ENCODE measurements at regions not wholly inside any gene's neighbourhood (a gene's known extent, or its start where the extent isn't known, plus 50 kb on each side); places are given as distances from the start of the nearest gene placed in this dataset.

- WGBS, 2 donors = 24 to 48% methylated on average over 1 of the region's 1 CpG
- TF ChIP-seq POLR2A (IDR thresholded peaks at IDR 0.05) (no peak), CTCF (IDR thresholded peaks at IDR 0.05) (no peak)
- DNase-seq (ENCODE audit: low spot score in 2 of 2) = no peak
- no peak overlapping the region for H3K4me3 ChIP-seq (ENCODE audit: low read depth, poor library complexity, severe bottlenecking)
- intact Hi-C loops (cut with DNase I; ENCODE audit: low total_unique reads) = no loop called here
These were observed 936.2 kb downstream of the DSC3 start for GRCh38 chr18:30106356-30106755.

- DNase-seq (ENCODE audit: low spot score in 2 of 2) = no peak
- 45 to 57% methylated on average over 2 of the region's 2 CpGs for WGBS, 2 donors
- intact Hi-C loops (cut with DNase I; ENCODE audit: low total_unique reads) = no loop called here
- H3K4me3 ChIP-seq (ENCODE audit: low read depth, poor library complexity, severe bottlenecking) = no peak overlapping the region
- TF ChIP-seq CTCF (IDR thresholded peaks at IDR 0.05) = no peak
- no peak for TF ChIP-seq POLR2A (IDR thresholded peaks at IDR 0.05)
These were observed 938.7 kb downstream of the DSC3 start for GRCh38 chr18:30103881-30104280.

- H3K4me3 ChIP-seq (ENCODE audit: low read depth, poor library complexity, severe bottlenecking) = no peak overlapping the region
- TF ChIP-seq POLR2A (IDR thresholded peaks at IDR 0.05) (no peak), CTCF (IDR thresholded peaks at IDR 0.05) (no peak)
- WGBS, 2 donors = 96 to 97% methylated on average over 1 of the region's 1 CpG
- no peak for DNase-seq (ENCODE audit: low spot score in 2 of 2)
- intact Hi-C loops (cut with DNase I; ENCODE audit: low total_unique reads) = no loop called here
These were observed 945.7 kb downstream of the DSC3 start for GRCh38 chr18:30096796-30097195.

GRCh38 chr18:30094556-30094955 is 948.0 kb downstream of the DSC3 start:
- WGBS, 2 donors = 61 to 62% methylated on average over 2 of the region's 2 CpGs
- no peak overlapping the region for H3K4me3 ChIP-seq (ENCODE audit: low read depth, poor library complexity, severe bottlenecking)
- TF ChIP-seq CTCF (IDR thresholded peaks at IDR 0.05) = no peak
- TF ChIP-seq POLR2A (IDR thresholded peaks at IDR 0.05) = no peak
- DNase-seq (ENCODE audit: low spot score in 2 of 2) = no peak
- intact Hi-C loops (cut with DNase I; ENCODE audit: low total_unique reads) = no loop called here

- no peak for TF ChIP-seq POLR2A (IDR thresholded peaks at IDR 0.05)
- no peak overlapping the region for H3K4me3 ChIP-seq (ENCODE audit: low read depth, poor library complexity, severe bottlenecking)
- DNase-seq (ENCODE audit: low spot score in 2 of 2) = no peak
- intact Hi-C loops (cut with DNase I; ENCODE audit: low total_unique reads) = no loop called here
- WGBS, 2 donors = 83 to 84% methylated on average over 4 of the region's 4 CpGs
These were observed 949.2 kb downstream of the DSC3 start for GRCh38 chr18:30093376-30093775.

- intact Hi-C loops (cut with DNase I; ENCODE audit: low total_unique reads) = no loop called here
These were observed 954.1 kb downstream of the DSC3 start for GRCh38 chr18:30088238-30089015.

More at GRCh38 chr18:30088238-30089015, 954.1 kb downstream of the DSC3 start:
- no peak overlapping the region for H3K4me3 ChIP-seq (ENCODE audit: low read depth, poor library complexity, severe bottlenecking)
- no peak for DNase-seq (ENCODE audit: low spot score in 2 of 2)
- TF ChIP-seq CTCF (IDR thresholded peaks at IDR 0.05) = no peak

All from lower leg skin (tissue), 4 donors.